Calu3 (cell line): ENCODE measurements at regions not wholly inside any gene's neighbourhood (a gene's known extent, or its start where the extent isn't known, plus 50 kb on each side); places are given as distances from the start of the nearest gene placed in this dataset.

Source experiments
- BruUV-seq: library from RNA; stranded (reverse); fragments of 400-500 nt; replicated peaks from 2 replicates; lab custom pipeline; 2021; lab: Mats Ljungman, UMichigan
- CTCF ChIA-PET: fragments of 300-600 bp; sonication (Branson Sonifier 250); formaldehyde crosslinking; loops from one replicate; lab custom pipeline; 2022; ENCODE audit warnings: antibody characterized with exemption; lab: Charles Lee
- DNase-seq: peaks from one replicate; pipeline ENCODE4 v3.0.0; 2022
- H3K27ac Mint-ChIP-seq: one replicate; pipeline ENCODE4 v1.8.0; 2022; ENCODE audit warnings: mixed read lengths; ENCODE audit not compliant: unreplicated experiment
- H3K27me3 Mint-ChIP-seq: one replicate; pipeline ENCODE4 v1.8.0; 2022; ENCODE audit warnings: mixed read lengths; ENCODE audit not compliant: unreplicated experiment
- H3K36me3 Mint-ChIP-seq: one replicate; pipeline ENCODE4 v1.8.0; 2022; ENCODE audit warnings: mild to moderate bottlenecking, moderate library complexity, mixed read lengths; ENCODE audit not compliant: insufficient read depth, unreplicated experiment
- H3K4me1 Mint-ChIP-seq: one replicate; pipeline ENCODE4 v1.8.0; 2022; ENCODE audit warnings: mild to moderate bottlenecking, low read depth, mixed read lengths; ENCODE audit not compliant: unreplicated experiment
- H3K4me3 Mint-ChIP-seq: one replicate; pipeline ENCODE4 v1.8.0; 2022; ENCODE audit warnings: mild to moderate bottlenecking, low read depth, moderate library complexity, mixed read lengths; ENCODE audit not compliant: unreplicated experiment
- H3K9me3 Mint-ChIP-seq: one replicate; pipeline ENCODE4 v1.8.0; 2022; ENCODE audit warnings: low read depth, mixed read lengths; ENCODE audit not compliant: unreplicated experiment
- intact Hi-C: fragments of 100-400 bp; cut with micrococcal nuclease; formaldehyde crosslinking; loops from one replicate; pipeline ENCODE4 v1.10.0; 2022; ENCODE audit not compliant: unreplicated experiment
- TF ChIP-seq, protein P1 (sequence below): fragments of 200-600 bp; IDR thresholded peaks from one replicate; pipeline ENCODE4 v1.8.0; 2022; ENCODE audit warnings: antibody characterized with exemption; ENCODE audit not compliant: unreplicated experiment

DNA sequence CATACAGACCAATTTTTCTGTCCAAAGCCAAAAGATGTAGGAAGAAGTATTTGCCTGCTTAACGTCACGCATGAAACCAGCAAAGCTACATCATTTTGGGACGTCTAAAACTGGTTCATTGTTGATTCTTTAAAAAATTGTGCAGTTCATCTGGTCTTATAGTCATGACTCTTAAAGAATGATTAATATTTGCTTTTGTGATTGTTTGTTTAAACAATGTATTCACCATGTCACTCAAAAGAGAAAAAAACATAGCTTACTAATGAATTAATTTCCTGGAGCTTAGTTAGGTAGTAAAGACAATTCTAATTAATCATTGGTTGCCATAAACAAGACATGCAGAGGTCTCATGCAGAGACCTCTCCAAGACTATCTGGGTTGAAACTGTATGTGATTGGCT, 157.3 kb downstream of the RPS12 start:
- Mint-ChIP-seq H3K9me3 (no peaks in the 10 kb centered on the region), H3K27me3 (no peaks in the 10 kb centered on the region), H3K4me1 (peaks cover 24% of the 10 kb centered on the region), H3K4me3 (no peak overlapping the region), H3K36me3 (no peaks in the 10 kb centered on the region), H3K27ac (no peak overlapping the region)
- TF ChIP-seq, protein P1, sequence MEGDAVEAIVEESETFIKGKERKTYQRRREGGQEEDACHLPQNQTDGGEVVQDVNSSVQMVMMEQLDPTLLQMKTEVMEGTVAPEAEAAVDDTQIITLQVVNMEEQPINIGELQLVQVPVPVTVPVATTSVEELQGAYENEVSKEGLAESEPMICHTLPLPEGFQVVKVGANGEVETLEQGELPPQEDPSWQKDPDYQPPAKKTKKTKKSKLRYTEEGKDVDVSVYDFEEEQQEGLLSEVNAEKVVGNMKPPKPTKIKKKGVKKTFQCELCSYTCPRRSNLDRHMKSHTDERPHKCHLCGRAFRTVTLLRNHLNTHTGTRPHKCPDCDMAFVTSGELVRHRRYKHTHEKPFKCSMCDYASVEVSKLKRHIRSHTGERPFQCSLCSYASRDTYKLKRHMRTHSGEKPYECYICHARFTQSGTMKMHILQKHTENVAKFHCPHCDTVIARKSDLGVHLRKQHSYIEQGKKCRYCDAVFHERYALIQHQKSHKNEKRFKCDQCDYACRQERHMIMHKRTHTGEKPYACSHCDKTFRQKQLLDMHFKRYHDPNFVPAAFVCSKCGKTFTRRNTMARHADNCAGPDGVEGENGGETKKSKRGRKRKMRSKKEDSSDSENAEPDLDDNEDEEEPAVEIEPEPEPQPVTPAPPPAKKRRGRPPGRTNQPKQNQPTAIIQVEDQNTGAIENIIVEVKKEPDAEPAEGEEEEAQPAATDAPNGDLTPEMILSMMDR, result no peak
- CTCF ChIA-PET, result interaction anchor here (0.5 to 1.0 kb wide), 4 partner anchors 9 to 460 kb away, joined by 3 to 6 read pairs (median 3); no protein-coding TSS in a partner anchor
- no TSS peak for BruUV-seq
- no peak for DNase-seq
- intact Hi-C loops, result no loop called here

DNA sequence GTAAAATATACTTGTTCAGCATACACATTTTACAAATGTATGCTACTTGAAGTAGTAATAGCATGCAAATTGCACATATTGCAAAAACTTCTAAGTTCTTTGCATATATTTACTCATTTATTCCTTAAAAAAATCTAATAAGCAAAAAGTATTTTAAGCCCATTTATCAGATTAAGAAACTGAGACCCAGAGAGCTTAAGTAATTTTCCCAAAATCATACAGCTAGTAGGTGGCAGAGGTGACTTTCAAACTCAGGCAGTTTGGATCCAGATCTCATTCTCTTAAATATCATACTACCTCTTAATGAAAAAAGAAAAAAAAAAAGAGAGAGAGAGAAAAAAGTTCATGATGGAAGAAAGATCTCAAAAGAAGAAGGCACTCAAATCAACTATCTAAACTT, 157.9 kb downstream of the RPS12 start:
- Mint-ChIP-seq H3K27ac (no peak overlapping the region), H3K27me3 (no peaks in the 10 kb centered on the region), H3K9me3 (no peaks in the 10 kb centered on the region), H3K4me1 (peaks cover 24% of the 10 kb centered on the region), H3K36me3 (no peaks in the 10 kb centered on the region), H3K4me3 (no peak overlapping the region)
- no peak for DNase-seq
- BruUV-seq, result no TSS peak
- TF ChIP-seq, protein P1, result no peak
- intact Hi-C loops, result no loop called here
- CTCF ChIA-PET, result interaction anchor here (0.5 to 1.0 kb wide), 2 partner anchors 9 to 459 kb away, joined by 3 read pairs; no protein-coding TSS in a partner anchor

DNA sequence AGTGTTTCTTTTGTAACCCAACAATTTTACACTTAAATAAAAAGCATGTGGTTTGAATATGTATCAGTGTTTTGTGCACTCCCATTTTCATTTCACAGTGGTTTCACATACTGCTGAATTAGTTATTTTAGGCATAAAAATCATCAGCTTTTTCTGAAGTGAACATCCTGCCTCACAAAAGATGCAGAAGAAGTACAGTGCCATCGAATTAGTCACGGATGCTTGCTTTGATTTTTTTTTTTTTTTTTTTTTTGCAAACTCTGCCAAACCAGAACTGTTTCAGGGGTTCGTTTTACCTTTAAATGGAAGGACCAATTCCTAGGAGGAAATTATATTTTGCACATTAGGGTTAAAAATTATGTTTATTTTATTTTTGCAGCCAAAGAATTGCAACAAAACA, 158.6 kb downstream of the RPS12 start:
- Mint-ChIP-seq H3K4me3 (no peak overlapping the region), H3K4me1 (peaks cover 24% of the 10 kb centered on the region), H3K9me3 (no peaks in the 10 kb centered on the region), H3K27ac (no peak overlapping the region), H3K36me3 (no peaks in the 10 kb centered on the region), H3K27me3 (no peaks in the 10 kb centered on the region)
- intact Hi-C loops, result no loop called here
- CTCF ChIA-PET, result interaction anchor here (0.6 kb wide), 1 partner anchor 434 kb away, joined by 4 read pairs; no protein-coding TSS in a partner anchor
- no TSS peak for BruUV-seq
- TF ChIP-seq, protein P1, result no peak
- no peak for DNase-seq

DNA sequence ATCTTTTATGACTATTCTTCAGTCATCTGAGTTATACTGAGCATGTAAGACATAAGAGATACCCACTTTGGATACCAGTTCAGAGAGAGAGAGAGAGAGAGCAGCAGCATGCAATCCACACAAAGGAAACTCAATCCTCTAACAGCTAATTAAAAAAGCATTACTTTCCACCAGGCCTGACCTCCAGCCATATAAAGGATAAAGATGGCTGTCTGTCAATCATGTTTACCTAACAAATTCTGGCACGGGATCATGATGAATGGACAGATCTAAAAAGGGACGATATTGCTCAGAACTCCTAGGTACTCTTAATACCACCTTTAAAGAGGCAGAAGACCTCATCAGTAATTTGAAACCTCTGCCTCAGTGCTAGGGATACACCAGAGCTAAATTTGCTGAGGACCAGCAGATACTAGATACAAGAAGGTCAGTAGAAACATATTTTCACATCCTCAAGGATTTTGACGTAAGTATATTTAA, 159.2 kb downstream of the RPS12 start:
- BruUV-seq, result no TSS peak
- Mint-ChIP-seq H3K27ac (no peak overlapping the region), H3K4me1 (peaks cover 24% of the 10 kb centered on the region), H3K4me3 (no peak overlapping the region), H3K9me3 (no peaks in the 10 kb centered on the region), H3K27me3 (no peaks in the 10 kb centered on the region), H3K36me3 (no peaks in the 10 kb centered on the region)
- CTCF ChIA-PET, result interaction anchor here (0.6 kb wide), 1 partner anchor 434 kb away, joined by 4 read pairs; no protein-coding TSS in a partner anchor
- no peak for DNase-seq
- intact Hi-C loops, result no loop called here
- TF ChIP-seq, protein P1, result no peak
